ENCODE measurements at regions not wholly inside any gene's neighbourhood (a gene's known extent, or its start where the extent isn't known, plus 50 kb on each side); places are given as distances from the start of the nearest gene placed in this dataset.

- Histone ChIP-seq H4K20me1 (ENCODE audit: insufficient read depth, low read length) (no peaks in the 10 kb centered on the region), H3K9me3 (ENCODE audit: low read length) (no peaks in the 10 kb centered on the region), H3K9ac (ENCODE audit: insufficient read depth, low read depth, low read length) (no peak overlapping the region), H3K27ac (ENCODE audit: extremely low read length, insufficient read depth, low read length) (no peak overlapping the region), H3K4me2 (ENCODE audit: low read depth, low read length) (no peak overlapping the region), H3K27me3 (ENCODE audit: control insufficient read depth in 1 of 2, insufficient read depth in 2 of 2, low read length in 2 of 2) (no peaks in the 10 kb centered on the region), H3K4me3 (replicated peaks in 1 of 3; ENCODE audit: insufficient read depth in 1 of 3, low read depth in 2 of 3, low read length in 3 of 3) (no peak overlapping the region), H2AFZ (ENCODE audit: low read length) (no peak overlapping the region), H3K79me2 (ENCODE audit: insufficient read depth, low read length) (no peaks in the 10 kb centered on the region), H3K4me1 (ENCODE audit: insufficient read depth, low read length) (no peaks in the 10 kb centered on the region), H3K36me3 (replicated peaks in 1 of 2; ENCODE audit: control insufficient read depth in 1 of 2, insufficient read depth in 2 of 2, low read length in 2 of 2) (no peaks in the 10 kb centered on the region)
- CTCF ChIA-PET (ENCODE audit: low intra/inter-chr PET ratio, low total read pairs), result no interaction called here
- ATAC-seq (no peak), DNase-seq (ENCODE audit: low spot score) (no peak), FAIRE-seq (no peak)
- TF ChIP-seq RFX1 (IDR thresholded peaks at IDR 0.05), result no peak
- no peak for TF ChIP-seq PCBP1 (IDR thresholded peaks at IDR 0.05; ENCODE audit: borderline replicate concordance, low read depth, low read length)
- no peak for TF ChIP-seq FOXM1 (CRISPR knock-in tag; IDR thresholded peaks at IDR 0.05)
- no peak for TF ChIP-seq HNF1B (CRISPR knock-in tag; IDR thresholded peaks at IDR 0.05)
- no peak for TF ChIP-seq MTERF4 (CRISPR knock-in tag; IDR thresholded peaks at IDR 0.05)
- TF ChIP-seq ZNF75D (CRISPR knock-in tag; IDR thresholded peaks at IDR 0.05; ENCODE audit: borderline replicate concordance), result no peak
- no peak for TF ChIP-seq HNRNPLL (IDR thresholded peaks at IDR 0.05; ENCODE audit: low read depth, low read length, poor library complexity, severe bottlenecking)
- no peak for TF ChIP-seq ELF4 (CRISPR knock-in tag; IDR thresholded peaks at IDR 0.05; ENCODE audit: borderline replicate concordance)
- no peak for TF ChIP-seq SMAD3 (CRISPR knock-in tag; IDR thresholded peaks at IDR 0.05)
- TF ChIP-seq ZNF792 (CRISPR knock-in tag; IDR thresholded peaks at IDR 0.05), result no peak
- TF ChIP-seq ELK4 (CRISPR knock-in tag; IDR thresholded peaks at IDR 0.05; ENCODE audit: borderline replicate concordance), result no peak
- no peak for TF ChIP-seq HOXA9 (CRISPR knock-in tag; IDR thresholded peaks at IDR 0.05; ENCODE audit: borderline replicate concordance)
- no peak for TF ChIP-seq SCMH1 (CRISPR knock-in tag; IDR thresholded peaks at IDR 0.05; ENCODE audit: borderline replicate concordance)
- no peak for TF ChIP-seq ZBTB26 (CRISPR knock-in tag; IDR thresholded peaks at IDR 0.05; ENCODE audit: borderline replicate concordance)
- no peak for TF ChIP-seq MYNN (CRISPR knock-in tag; IDR thresholded peaks at IDR 0.05; ENCODE audit: low read depth)
- TF ChIP-seq CREM (IDR thresholded peaks at IDR 0.05), result no peak
- no peak for TF ChIP-seq CREM (CRISPR knock-in tag; IDR thresholded peaks at IDR 0.05)
- BruUV-seq (replicated peaks), result no TSS peak
- in situ Hi-C loops (cut with HindIII; ENCODE audit: extremely low pct_ligation_motif_present, low pct_unique_long_range_greater_than_20kb), result no loop called here
- WGBS (ENCODE audit: low lambda C conversion rate), result 33% methylated on average over 3 of the region's 5 CpGs
- intact Hi-C loops (cut with micrococcal nuclease; ENCODE audit: unreplicated experiment), result no loop called here
- POLR2A ChIA-PET, result no interaction called here
Measured at GRCh38 chrX:114028907-114029662, 554.8 kb upstream of the HTR2C start.
